Keratinocyte (primary cell): ENCODE measurements at regions not wholly inside any gene's neighbourhood (a gene's known extent, or its start where the extent isn't known, plus 50 kb on each side); places are given as distances from the start of the nearest gene placed in this dataset.

Experiments used
- DNase-seq: peaks from one replicate; pipeline ENCODE4 v3.0.0-alpha.2; 2011; ENCODE audit warnings: low read depth, missing footprints, low spot score
- FAIRE-seq: peaks from 2 replicates; lab custom pipeline; 2011; peaks lifted over from hg19 to GRCh38; lab: Jason Lieb, UNC
- H2AFZ ChIP-seq: 2 replicates; pipeline ENCODE4 v1.6.0; 2012; ENCODE audit warnings: low read length, control low read depth, inconsistent platforms; ENCODE audit not compliant: control insufficient read depth
- H3K27ac ChIP-seq: 2 replicates; pipeline ENCODE4 v1.5.1; 2011; ENCODE audit warnings: low read length; ENCODE audit not compliant: control insufficient read depth, insufficient read depth
- H3K27me3 ChIP-seq: 3 replicates; pipeline ENCODE4 v1.6.0; 2011; ENCODE audit warnings: low read length; ENCODE audit not compliant: control insufficient read depth, insufficient read depth; ENCODE audit errors: extremely low read depth
- H3K36me3 ChIP-seq, 2 experiments: 2 replicates in 1 of 2; 3 replicates in 1 of 2; pipeline ENCODE4 v1.5.1; 2011; ENCODE audit warnings: low read length in 2 of 2, mild to moderate bottlenecking in 1 of 2; ENCODE audit not compliant: control insufficient read depth in 2 of 2, insufficient read depth in 2 of 2; ENCODE audit errors: extremely low read depth in 1 of 2
- H3K4me1 ChIP-seq: 3 replicates; pipeline ENCODE4 v1.5.1; 2011; ENCODE audit warnings: low read length; ENCODE audit not compliant: control insufficient read depth, insufficient read depth; ENCODE audit errors: extremely low read depth
- H3K4me2 ChIP-seq: 3 replicates; pipeline ENCODE4 v1.6.0; 2011; ENCODE audit warnings: low read depth, low read length; ENCODE audit not compliant: control insufficient read depth, insufficient read depth; ENCODE audit errors: extremely low read depth
- H3K4me3 ChIP-seq, 3 experiments: fragments of 200-600 bp in 1 of 3; sonication (generic) in 1 of 3; 2 replicates in 2 of 3; 3 replicates in 1 of 3; pipeline ENCODE4 v1.5.1; 2011 to 2016; ENCODE audit warnings: low read length in 3 of 3, mild to moderate bottlenecking in 3 of 3, control low read depth in 2 of 3, inconsistent platforms in 1 of 3, low read depth in 1 of 3, mixed read lengths in 1 of 3, mixed run types in 1 of 3, moderate library complexity in 1 of 3; ENCODE audit not compliant: control insufficient read depth in 2 of 3, insufficient read depth in 2 of 3; ENCODE audit errors: extremely low read depth in 1 of 3
- H3K79me2 ChIP-seq: 2 replicates; pipeline ENCODE4 v1.6.0; 2012; ENCODE audit warnings: low read length; ENCODE audit not compliant: control insufficient read depth, insufficient read depth
- H3K9ac ChIP-seq: 3 replicates; pipeline ENCODE4 v1.6.0; 2011; ENCODE audit warnings: low read length; ENCODE audit not compliant: control insufficient read depth, insufficient read depth; ENCODE audit errors: extremely low read depth
- H3K9me1 ChIP-seq: 3 replicates; pipeline ENCODE4 v1.6.0; 2011; ENCODE audit warnings: low read length; ENCODE audit not compliant: control insufficient read depth, insufficient read depth; ENCODE audit errors: extremely low read depth
- H3K9me3 ChIP-seq: 2 replicates; pipeline ENCODE4 v1.5.1; 2012; ENCODE audit warnings: low read depth, low read length; ENCODE audit not compliant: control insufficient read depth
- H4K20me1 ChIP-seq: 3 replicates; pipeline ENCODE4 v1.6.0; 2011; ENCODE audit warnings: low read length; ENCODE audit not compliant: control insufficient read depth, insufficient read depth; ENCODE audit errors: extremely low read depth
- CTCF ChIP-seq, 3 experiments: IDR thresholded peaks in 1 of 3; conservative IDR thresholded peaks in 1 of 3; optimal IDR thresholded peaks in 1 of 3; 2 replicates in 2 of 3; 3 replicates in 1 of 3; pipeline versions ENCODE3 to v1.5.1; 2011; ENCODE audit warnings: low read length in 3 of 3, mild to moderate bottlenecking in 3 of 3, moderate library complexity in 2 of 3, control low read depth in 1 of 3, inconsistent platforms in 1 of 3; ENCODE audit not compliant: insufficient read depth in 2 of 3; ENCODE audit errors: extremely low read depth in 1 of 3
- EZH2 ChIP-seq: IDR thresholded peaks from one replicate; pipeline ENCODE4 v1.6.1; 2012; ENCODE audit warnings: inconsistent platforms, mild to moderate bottlenecking, low read length, moderate library complexity
- dilution Hi-C: fragments of 300-500 bp; cut with MboI; formaldehyde crosslinking; loops from one replicate; pipeline ENCODE4 v1.7.0; 2020; ENCODE audit warnings: low sequenced_read_pairs; ENCODE audit not compliant: extremely low pct_ligation_motif_present

GRCh38 chr1:87549738-87550137 lies 221.1 kb downstream of the LMO4 start:
- Histone ChIP-seq H4K20me1 (no peaks in the 10 kb centered on the region), H3K4me1 (no peaks in the 10 kb centered on the region), H3K79me2 (no peaks in the 10 kb centered on the region), H2AFZ (no peak overlapping the region), H3K9ac (no peak overlapping the region), H3K27me3 (no peaks in the 10 kb centered on the region), H3K27ac (no peak overlapping the region), H3K36me3 (no peaks in the 10 kb centered on the region), H3K9me3 (no peaks in the 10 kb centered on the region), H3K9me1 (no peaks in the 10 kb centered on the region), H3K4me2 (no peak overlapping the region), H3K4me3 (no peak overlapping the region)
- dilution Hi-C loops, result no loop called here
- TF ChIP-seq EZH2, result no peak
- DNase-seq (no peak), FAIRE-seq (no peak)

GRCh38 chr1:87553511-87553910 lies 224.8 kb downstream of the LMO4 start:
- FAIRE-seq (no peak), DNase-seq (no peak)
- no peak overlapping the region for H3K4me3 ChIP-seq
- no peaks in the 10 kb centered on the region for H3K4me1 ChIP-seq
- H4K20me1 ChIP-seq, result no peaks in the 10 kb centered on the region
- no peaks in the 10 kb centered on the region for H3K27me3 ChIP-seq
- dilution Hi-C loops, result no loop called here
- no peaks in the 10 kb centered on the region for H3K9me1 ChIP-seq
- H3K79me2 ChIP-seq, result no peaks in the 10 kb centered on the region
- H2AFZ ChIP-seq, result no peak overlapping the region
- TF ChIP-seq EZH2 (no peak), CTCF (optimal IDR thresholded peaks at IDR 0.05 in 1 of 3, IDR thresholded peaks at IDR 0.05 in 1 of 3, conservative IDR thresholded peaks at IDR 0.05 in 1 of 3; ENCODE audit: extremely low read depth in 1 of 3, insufficient read depth in 2 of 3, low read length in 3 of 3) (no peak)
- H3K36me3 ChIP-seq, result no peaks in the 10 kb centered on the region
- no peak overlapping the region for H3K9ac ChIP-seq
- no peak overlapping the region for H3K4me2 ChIP-seq
- H3K27ac ChIP-seq, result no peak overlapping the region
- no peaks in the 10 kb centered on the region for H3K9me3 ChIP-seq

GRCh38 chr1:87555366-87555765 lies 226.7 kb downstream of the LMO4 start:
- Histone ChIP-seq H3K4me3 (no peak overlapping the region), H3K9ac (no peak overlapping the region), H4K20me1 (no peaks in the 10 kb centered on the region), H3K4me2 (no peak overlapping the region), H3K27ac (no peak overlapping the region), H3K36me3 (no peaks in the 10 kb centered on the region), H3K27me3 (no peaks in the 10 kb centered on the region), H3K9me1 (no peaks in the 10 kb centered on the region), H3K4me1 (no peaks in the 10 kb centered on the region), H3K9me3 (no peaks in the 10 kb centered on the region), H2AFZ (no peak overlapping the region), H3K79me2 (no peaks in the 10 kb centered on the region)
- TF ChIP-seq CTCF (optimal IDR thresholded peaks at IDR 0.05 in 1 of 3, IDR thresholded peaks at IDR 0.05 in 1 of 3, conservative IDR thresholded peaks at IDR 0.05 in 1 of 3; ENCODE audit: extremely low read depth in 1 of 3, insufficient read depth in 2 of 3, low read length in 3 of 3) (no peak), EZH2 (no peak)
- FAIRE-seq (no peak), DNase-seq (no peak)
- dilution Hi-C loops, result no loop called here
